ENCODE measurements at regions not wholly inside any gene's neighbourhood (a gene's known extent, or its start where the extent isn't known, plus 50 kb on each side); places are given as distances from the start of the nearest gene placed in this dataset.
"Not testable (repeated sequence)": the region's sequence is repeated elsewhere in the genome, so short reads cannot be mapped to it uniquely, and the experiment has no call there.

DNA sequence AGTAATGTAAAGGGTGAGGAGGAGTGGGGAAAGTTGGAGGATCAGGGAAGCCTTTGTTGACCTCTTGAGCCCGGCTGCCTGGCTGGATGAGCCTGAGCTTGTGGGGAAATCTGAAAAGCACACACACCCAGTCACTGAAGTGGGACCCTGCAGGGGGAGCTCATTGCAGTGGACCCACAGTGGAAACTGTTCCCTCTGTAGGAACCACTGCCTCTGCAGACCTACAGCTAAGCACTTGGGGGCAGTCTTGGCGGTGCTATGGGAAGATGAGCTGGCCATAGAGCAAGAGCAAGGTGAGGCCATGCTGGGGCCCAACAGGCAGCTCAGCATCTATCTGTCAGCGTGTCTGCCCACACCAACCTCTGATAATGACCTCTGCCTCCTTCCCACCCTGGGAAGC is 294.8 kb downstream of the TSHZ3 start:
- no peak for DNase-seq (ENCODE audit: extremely low read depth, low read depth, low spot score)

DNA sequence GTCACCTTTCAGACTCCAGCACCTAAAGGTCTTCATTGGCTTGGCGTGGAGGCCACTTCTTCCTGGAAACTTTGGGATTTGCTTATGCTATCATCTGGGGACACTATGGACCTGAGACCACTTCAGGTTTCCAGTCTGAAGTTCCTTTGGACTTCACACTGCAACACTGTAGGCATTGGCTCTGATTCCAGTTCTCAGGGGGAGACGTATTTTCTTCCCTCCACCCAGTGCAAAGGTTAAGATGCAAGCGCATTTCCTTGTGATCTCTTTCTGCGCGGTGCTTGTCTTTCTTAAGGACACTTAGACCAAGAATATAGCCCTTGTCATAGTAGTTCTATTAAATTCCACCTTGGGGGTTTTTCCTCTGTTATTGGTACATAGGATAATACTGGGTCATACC is 299.8 kb downstream of the TSHZ3 start:
- DNase-seq (ENCODE audit: extremely low read depth, low read depth, low spot score), result no peak

DNA sequence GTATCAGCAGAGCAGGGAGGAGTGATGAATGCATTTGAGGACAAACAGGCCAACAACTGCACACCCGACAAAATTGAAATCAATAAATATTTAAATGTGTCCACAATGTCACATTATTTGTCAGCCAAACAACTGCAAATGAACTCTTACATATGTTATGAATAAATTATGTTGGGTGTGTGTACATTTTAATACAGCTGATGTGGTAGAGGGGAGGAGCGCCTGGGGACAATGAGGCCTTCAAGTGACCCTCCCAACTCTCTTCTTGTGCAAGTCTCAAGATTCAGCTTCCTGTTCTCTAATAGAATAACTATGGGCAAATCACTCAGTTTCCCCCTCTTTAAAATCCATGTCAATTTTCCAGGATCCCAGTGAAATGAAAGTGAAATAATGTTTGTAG is 303.2 kb downstream of the TSHZ3 start:
- no peak for DNase-seq (ENCODE audit: extremely low read depth, low read depth, low spot score)

DNA sequence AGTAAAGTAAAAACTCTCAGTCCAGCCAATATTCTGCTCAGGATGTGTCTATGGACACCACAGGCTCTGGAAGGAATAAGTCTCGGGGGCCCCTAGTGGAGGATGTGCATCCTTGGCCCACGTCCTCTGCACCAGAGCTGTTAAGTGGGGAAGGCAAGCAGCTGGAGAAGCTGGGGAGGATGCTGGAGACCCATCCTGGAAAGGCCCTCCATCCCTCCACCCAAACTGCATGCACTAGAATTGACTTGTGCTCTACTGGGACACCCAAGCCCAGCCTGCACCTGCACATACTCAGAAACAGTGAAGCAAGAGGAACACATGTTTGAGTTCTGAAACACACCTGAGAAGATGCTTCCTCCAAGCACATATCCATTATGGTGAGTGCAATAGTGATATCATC is 307.8 kb downstream of the TSHZ3 start:
- DNase-seq (ENCODE audit: extremely low read depth, low read depth, low spot score), result no peak

DNA sequence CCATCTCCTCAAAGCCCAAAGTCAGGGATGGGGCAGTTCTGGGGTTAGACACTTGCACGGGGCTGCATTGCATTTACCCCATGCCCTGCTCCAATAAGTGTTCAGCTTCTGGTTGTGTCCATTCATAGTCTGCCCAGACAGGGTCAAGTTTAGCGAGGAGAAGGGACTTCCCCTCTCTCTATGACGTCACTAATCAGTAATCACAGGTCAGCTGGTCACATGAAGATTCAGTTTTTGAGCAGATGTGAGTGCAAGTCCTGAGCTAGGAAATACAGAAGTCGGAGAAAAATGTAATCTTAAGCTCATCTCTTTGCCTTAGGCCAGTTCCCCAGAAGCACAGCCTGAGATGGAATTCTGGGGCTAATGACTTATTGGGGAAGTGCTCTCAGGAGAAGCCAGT is 310.1 kb downstream of the TSHZ3 start:
- DNase-seq (ENCODE audit: extremely low read depth, low read depth, low spot score), result no peak

DNA sequence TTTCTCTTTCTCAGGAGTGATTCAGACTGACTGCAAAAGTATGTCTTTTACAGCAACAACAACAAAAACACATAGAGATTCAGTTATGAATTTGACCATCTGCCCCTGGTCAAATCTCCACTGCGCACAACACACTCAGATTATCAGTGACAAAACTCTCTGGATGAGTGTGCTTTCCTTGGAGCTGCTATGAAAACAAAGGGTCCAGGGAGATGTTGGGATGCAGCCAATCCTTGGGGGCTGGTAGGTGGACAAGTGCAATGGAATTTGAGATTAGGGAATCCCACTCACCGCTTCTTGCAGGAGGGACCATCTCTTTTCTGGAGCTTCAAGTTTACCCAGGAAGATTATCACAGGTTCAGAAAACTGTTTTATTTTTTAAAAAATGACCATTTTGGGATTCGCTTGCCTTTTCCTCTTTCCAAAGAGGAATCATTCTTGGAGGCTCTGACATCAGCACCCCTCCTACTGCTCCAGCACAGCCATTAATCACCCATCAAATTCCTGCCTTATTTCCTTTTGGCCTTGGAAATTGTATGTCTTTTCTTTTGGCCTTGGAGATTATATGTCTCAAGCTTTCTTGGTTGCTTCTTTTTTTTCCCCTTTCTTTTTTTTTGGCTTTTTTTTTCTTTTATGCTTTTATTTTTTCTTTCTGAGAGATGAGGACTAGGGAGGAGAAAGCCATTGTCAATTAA is 311.8 kb downstream of the TSHZ3 start:
- no peak for DNase-seq (ENCODE audit: extremely low read depth, low read depth, low spot score)

DNA sequence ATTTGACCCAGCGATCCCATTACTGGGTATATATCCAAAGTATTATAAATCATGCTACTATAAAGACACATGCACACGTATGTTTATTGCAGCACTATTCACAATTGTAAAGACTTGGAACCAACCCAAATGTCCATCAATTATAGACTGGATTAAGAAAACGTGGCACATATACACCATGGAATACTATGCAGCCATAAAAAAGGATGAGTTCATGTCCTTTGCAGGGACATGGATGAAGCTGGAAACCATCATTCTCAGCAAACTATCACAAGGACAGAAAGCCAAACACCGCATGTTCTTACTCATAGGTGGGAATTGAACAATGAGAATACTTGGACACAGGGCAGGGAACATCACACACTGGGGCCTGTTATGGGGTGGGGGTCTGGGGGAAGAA is 317.8 kb downstream of the TSHZ3 start:
- DNase-seq (ENCODE audit: extremely low read depth, low read depth, low spot score), result not testable (repeated sequence)

DNA sequence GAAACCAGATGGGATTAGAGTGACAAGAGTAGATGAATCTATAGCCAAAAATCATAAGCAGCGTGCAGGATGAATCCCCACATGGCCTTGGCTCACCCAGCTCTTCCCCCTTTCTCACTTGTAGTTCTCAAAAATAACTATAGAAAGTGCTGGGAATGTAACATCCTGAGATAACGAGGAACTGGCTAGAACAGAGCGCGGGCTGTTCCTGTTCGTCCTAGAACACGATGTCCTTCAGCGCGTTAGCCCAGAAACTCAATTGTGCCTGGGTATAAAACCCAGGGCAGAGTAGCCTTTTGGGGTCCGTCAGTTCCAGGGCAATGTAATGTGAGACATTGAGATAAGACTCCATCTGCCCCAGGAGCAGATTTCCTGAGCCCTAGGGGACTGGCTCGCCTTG is 326.2 kb downstream of the TSHZ3 start:
- DNase-seq (ENCODE audit: extremely low read depth, low read depth, low spot score), result no peak

DNA sequence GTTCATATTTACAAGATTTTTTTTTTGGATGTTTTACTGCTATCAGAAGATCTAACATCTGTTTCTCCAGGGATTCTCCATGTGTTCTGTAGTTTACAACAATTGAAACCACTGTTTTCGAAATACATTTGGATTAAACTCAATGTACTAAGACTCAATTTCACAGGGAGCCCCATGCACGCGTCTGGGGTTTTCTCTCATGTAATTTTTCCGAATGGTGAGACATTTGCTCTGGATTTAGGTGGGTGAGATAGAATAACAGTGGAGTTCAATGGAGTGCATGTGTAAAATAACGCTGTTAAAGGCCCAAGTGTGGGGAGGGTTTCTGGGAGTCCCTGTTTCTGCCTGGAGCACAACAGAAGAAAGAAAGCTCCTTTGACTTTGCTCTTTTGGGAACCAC is 330.3 kb downstream of the TSHZ3 start:
- no peak for DNase-seq (ENCODE audit: extremely low read depth, low read depth, low spot score)

DNA sequence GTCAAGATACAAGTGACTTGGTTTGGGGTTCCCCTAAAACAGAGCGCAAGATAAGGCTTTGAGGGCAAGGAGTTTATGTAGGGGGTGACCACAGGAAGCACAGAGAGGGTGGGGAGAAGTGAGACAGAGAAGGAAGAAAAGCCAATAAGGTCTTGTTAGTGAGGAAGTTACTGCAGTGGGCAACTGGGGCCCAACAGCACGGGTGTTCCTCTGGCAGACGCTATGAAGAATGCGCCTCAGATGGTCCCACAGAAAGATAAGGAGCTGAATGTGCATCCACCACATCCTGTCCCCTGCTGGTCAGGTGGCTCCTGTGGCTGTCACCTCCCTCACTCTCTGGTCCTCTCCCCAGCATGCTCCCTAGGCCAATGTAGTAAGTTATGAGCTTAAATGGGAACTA is 333.5 kb downstream of the TSHZ3 start:
- no peak for DNase-seq (ENCODE audit: extremely low read depth, low read depth, low spot score)

DNA sequence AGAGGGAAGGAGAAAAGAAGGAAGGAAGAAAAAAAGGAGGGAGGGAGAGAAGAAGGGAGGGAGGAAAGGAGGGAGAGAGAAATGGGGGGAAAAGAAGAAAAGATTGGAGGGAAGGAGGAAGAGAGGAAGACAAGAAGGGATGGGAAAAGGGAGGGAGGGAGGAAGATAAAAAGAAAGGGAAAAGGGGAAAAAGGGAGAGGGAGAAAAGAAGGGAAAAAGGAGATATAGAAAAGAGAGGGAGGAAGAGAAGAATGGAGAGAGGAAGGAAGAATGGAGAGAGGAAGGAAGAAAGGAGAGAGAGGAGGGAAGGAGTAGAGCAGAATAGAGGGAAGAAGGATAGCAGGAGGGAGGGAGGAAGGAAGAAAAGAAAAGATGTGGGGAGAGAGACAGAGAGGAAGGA is 334.6 kb downstream of the TSHZ3 start:
- DNase-seq (ENCODE audit: extremely low read depth, low read depth, low spot score), result no peak

DNA sequence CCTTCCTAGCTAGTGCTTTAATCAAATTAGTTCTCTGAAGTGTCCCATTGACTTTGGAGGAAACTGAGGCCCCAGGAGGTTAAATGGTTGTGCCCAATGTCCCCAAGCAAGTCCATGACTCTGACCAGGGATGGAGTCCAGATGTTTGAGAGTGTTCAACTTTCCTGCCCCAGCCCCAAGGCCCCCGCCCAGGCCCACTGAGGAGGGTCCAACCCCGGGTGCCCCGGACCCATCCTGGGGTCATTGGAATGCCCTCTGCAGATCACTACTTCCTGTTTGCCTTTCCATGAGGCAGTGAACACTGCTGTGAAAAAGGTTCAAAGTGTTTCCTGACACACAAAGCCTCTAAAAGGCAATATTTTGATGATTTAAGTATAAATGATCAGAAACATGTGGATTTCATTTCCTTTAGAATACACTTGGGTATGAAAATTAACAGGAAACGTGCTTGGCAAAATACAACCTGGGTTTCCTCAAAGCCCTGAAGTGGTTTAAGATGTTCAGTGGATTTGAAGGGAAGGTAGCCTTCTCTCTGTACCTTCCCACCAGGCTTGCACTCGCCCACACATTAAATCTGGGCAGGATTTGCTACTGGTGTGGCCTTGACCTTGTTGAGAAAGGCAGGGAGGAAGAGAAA is 335.7 kb downstream of the TSHZ3 start:
- DNase-seq (ENCODE audit: extremely low read depth, low read depth, low spot score), result no peak

DNA sequence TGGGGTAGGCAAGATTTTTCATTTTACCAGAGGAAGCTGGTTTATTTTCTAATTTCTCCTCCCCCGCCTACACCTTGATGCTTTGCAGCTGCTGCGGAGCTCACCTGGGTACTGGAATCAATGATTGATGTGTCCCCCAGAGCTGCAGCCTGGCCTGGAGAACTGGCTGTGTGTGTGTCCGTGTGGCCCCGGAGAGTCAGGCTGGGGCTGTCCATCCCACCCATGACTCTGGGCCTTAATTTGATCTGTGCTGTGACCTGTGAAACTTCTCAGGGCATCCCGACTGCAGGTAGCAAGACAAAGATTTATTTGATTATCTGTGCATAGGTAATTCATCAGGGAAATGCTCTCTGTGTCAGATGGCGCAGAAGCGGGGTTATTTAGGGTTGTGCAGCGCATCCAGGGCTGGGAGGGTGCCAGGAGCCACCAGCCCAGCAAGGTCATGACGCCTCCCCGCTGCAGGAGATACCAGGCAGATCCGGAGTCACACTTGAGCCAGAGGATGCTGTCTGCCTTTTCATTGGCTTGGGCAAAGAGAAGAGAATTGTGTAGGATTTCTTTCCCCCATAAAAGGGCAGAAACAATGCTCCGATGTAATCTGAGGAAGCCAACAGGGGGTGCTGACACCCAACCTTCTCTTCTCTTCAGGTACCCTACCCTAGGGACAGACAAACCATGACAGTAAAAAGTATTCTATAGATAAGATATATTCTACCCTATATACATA is 346.6 kb downstream of the TSHZ3 start:
- DNase-seq (ENCODE audit: extremely low read depth, low read depth, low spot score), result no peak

DNA sequence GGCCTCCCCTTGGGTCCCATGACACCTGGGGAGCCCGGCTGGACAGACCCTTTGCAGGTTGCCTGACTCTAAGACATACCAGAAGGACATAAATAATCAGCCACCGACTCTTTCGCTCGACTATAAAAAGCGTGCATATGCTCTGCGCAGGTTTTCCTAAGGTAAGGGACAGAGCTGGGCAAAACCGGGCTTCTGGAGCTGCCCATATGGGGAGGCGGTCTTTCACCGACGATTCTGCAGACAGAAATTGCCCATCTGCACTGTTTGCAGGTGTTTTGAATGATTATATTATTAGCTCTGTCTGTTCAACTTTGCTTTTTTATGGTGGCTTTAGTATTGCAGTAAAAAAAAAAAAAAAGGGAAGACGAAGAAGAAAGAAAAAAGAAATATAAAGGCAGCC is 347.2 kb downstream of the TSHZ3 start:
- DNase-seq (ENCODE audit: extremely low read depth, low read depth, low spot score), result no peak

DNA sequence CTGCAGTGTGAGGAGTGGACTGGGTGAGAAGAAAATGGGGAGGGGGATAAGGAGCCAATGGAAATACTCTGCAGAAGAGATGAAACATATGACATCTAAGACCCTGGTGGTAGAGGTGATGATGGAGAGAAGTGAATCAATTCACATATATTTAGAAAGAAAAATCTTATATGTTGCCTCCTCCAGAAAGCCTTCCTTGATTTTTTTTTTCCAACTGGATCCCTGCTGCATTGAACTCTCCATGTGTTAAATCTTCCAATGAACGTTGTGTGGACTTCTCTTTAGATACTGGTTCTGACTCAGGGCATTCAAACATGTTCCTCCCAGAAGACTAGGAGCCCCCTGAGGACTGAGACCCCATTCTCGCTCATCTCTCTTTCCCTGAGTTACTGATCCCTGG is 348.3 kb downstream of the TSHZ3 start:
- DNase-seq (ENCODE audit: extremely low read depth, low read depth, low spot score), result no peak

DNA sequence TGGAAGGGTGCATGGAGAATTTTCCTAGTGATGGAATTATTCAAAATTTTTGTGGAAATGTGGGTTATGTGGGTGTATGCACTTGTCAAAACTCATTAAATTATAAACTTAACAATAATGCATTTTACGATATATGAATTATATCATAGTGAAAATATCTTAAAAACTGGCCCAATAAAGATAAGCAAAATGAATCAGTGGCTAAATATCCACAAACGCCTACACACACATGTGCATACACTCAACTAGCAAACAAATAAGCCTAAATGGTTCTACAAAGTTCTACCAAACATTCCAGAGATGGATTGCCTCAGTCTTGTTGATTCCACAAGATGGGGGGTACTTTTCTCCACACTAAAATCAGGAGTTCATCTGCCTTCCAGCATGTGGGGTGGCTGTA is 349.5 kb downstream of the TSHZ3 start:
- no peak for DNase-seq (ENCODE audit: extremely low read depth, low read depth, low spot score)

DNA sequence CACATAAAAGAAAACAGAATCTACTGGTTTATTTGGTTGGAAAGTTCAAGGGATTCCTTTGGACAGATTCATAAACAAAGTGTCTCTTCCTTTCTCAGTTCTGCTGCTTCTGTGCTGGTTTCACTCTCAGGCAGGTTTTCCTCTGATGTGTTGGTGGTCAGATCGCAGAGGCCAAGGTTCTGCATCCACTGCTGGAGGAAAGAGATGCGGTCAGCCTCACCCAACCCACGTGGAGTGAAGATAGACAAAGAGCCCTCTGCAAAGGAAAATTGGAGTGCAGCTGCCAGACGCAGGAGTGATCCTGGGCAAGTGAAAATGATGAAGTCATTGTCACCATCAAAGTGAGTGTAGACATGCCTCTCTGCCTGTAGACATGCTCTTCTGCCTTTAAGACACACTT is 352.0 kb downstream of the TSHZ3 start:
- DNase-seq (ENCODE audit: extremely low read depth, low read depth, low spot score), result no peak

DNA sequence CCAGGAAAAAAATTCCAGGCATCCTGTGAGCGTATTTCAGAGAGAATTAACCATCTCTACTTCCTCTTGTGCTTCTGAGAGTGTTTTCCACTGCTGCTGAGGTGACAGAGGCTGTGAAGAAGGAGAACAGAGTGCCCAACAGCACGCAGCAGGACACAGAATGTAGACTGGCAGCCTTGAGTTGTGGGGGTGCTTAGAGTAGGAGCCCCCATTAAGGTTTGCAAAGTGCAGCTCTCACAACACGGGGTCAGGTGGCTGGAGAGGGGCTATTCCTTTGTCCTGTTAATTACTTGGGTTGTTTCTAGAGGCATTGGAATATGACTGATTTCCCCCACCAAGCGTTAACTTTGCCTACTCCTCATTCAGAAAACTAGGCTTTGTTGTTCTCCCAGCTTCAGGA is 370.6 kb downstream of the TSHZ3 start:
- no peak for DNase-seq (ENCODE audit: extremely low read depth, low read depth, low spot score)

DNA sequence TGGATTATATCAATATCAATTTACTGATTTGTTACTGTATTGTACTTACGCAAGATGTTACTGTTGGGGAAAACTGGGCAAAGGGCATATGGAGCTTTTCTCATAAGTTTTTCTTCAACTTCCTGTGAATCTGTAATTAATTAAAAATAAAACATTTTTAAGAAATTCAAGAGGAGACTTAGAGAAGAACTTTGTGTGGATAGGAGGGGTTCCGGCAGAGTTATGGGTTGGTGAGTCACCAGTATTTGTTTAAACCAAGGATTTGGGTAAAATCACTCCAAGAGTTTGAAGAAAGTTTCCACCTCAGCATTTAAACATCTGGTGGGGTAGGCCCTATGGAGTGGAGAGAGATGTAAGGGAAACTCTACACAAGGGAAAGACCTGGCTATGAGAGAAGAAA is 379.6 kb downstream of the TSHZ3 start:
- DNase-seq (ENCODE audit: extremely low read depth, low read depth, low spot score), result no peak

DNA sequence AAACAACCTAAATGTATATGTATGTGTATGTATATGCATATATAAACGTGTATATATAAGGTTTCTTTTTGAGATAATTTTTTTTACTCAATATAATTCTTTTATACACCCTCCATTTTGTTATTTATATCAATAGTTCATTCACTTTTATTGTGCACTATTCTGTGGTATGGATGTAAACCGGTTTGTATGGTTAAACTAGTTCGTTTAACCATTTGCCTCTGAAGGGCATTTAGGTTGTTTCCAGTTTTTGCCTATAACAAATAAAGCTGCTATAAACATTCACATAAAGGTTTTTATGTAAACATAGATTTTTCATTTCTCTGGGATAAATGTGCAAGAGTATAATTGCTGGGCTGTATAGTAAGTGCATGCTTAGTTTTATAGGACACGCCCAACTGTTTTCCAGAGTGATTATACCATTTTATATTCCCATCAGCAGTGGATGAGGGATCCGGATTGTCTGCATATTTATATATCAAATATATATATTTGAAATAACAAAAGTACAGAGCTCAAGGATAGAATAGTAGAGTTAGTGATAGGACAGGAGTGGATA is 380.3 kb downstream of the TSHZ3 start:
- no peak for DNase-seq (ENCODE audit: extremely low read depth, low read depth, low spot score)

DNA sequence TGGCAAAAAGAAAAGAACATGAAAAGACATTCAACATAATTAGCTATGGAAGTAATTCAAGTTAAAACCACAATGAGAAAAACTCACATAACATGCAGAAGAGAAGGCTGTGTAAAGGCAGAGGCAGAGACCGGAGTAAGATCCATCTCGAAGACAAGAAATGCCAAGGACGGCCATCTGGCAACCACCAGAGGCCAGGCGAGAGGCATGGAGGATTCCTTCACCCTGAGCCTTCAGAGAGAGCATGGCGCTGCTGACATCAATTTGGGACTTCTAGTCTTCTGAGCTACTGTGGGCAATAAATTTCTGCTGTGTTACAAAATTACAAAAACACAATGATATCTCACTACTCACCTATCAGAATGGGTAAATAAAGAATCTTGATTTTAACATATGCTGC is 381.0 kb downstream of the TSHZ3 start:
- DNase-seq (ENCODE audit: extremely low read depth, low read depth, low spot score), result no peak

DNA sequence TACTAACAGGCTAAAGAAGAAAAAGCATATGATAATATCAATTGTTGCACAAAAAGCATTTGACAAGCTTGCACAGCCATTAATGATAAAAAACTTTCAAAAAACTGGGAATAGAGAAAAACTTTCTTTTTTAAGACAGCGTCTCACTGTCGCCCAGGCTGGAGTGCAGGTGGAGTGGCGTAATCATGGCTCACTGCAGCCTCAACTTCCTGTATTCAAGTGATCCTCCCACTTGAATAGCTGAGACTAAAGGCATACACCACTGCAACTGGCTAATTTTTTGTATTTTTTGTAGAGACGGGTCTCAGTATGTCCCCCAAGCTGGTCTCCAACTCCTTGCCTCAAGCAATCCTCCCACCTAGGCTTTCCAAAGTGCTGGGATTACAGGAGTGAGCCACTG is 382.8 kb downstream of the TSHZ3 start:
- DNase-seq (ENCODE audit: extremely low read depth, low read depth, low spot score), result no peak
